GM23248 (cell line): ENCODE measurements at regions not wholly inside any gene's neighbourhood (a gene's known extent, or its start where the extent isn't known, plus 50 kb on each side); places are given as distances from the start of the nearest gene placed in this dataset.

Experiments
- EZH2 ChIP-seq: fragments of 200-600 bp; sonication (generic); IDR thresholded peaks from 2 replicates; pipeline ENCODE4 v1.6.1; 2018; ENCODE audit warnings: antibody characterized with exemption, mild to moderate bottlenecking; ENCODE audit not compliant: insufficient read depth, poor library complexity, severe bottlenecking
- EZH2phosphoT487 ChIP-seq: fragments of 200-600 bp; sonication (generic); IDR thresholded peaks from 2 replicates; pipeline ENCODE4 v1.6.1; 2018; ENCODE audit warnings: antibody characterized with exemption, moderate library complexity, mild to moderate bottlenecking, low read depth; ENCODE audit not compliant: insufficient read depth

DNA sequence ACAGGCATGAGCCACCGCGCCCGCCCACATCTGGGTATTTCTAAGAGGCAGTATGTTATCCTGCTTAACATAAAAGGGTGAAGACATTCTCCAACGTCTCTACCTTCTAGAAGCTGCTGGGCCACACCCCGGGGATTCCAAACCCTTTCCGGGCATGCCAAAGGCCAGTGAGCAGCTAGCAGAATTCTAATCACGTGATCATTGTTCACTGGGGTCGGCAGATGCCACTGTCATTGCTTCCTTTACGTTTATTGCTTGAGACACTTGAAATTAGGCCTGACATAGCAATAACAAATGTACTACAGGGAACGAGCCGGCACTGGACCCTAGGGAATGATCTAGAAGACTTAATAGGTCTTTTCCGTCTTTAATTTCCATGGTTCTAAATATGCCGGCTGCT, 141.2 kb upstream of the ZFHX3 start:
- no peak for TF ChIP-seq EZH2
- no peak for TF ChIP-seq EZH2phosphoT487
